Muscle of leg (tissue), 3 donors: ENCODE measurements at regions not wholly inside any gene's neighbourhood (a gene's known extent, or its start where the extent isn't known, plus 50 kb on each side); places are given as distances from the start of the nearest gene placed in this dataset.

Experiments
- DNase-seq: peaks from one replicate; pipeline ENCODE4 v3.0.0; 2013
- H3K27ac ChIP-seq: one replicate; pipeline ENCODE4 v1.5.1; 2013; ENCODE audit warnings: mild to moderate bottlenecking, low read length, control low read depth
- H3K27me3 ChIP-seq: one replicate; pipeline ENCODE4 v1.6.1; 2013; ENCODE audit warnings: low read length; ENCODE audit not compliant: control insufficient read depth, insufficient read depth
- H3K36me3 ChIP-seq: one replicate; pipeline ENCODE4 v1.6.1; 2013; ENCODE audit warnings: low read length; ENCODE audit not compliant: control insufficient read depth, insufficient read depth
- H3K4me1 ChIP-seq: one replicate; pipeline ENCODE4 v1.6.1; 2013; ENCODE audit warnings: low read length; ENCODE audit not compliant: control insufficient read depth, insufficient read depth
- H3K4me3 ChIP-seq: one replicate; pipeline ENCODE4 v1.5.1; 2013; ENCODE audit warnings: low read length, control low read depth
- H3K9me3 ChIP-seq: replicated peaks from 2 replicates; pipeline ENCODE4 v1.6.1; 2013; ENCODE audit warnings: low read depth, low read length; ENCODE audit not compliant: control insufficient read depth
- WGBS: methylation state at CpG from one replicate; pipeline ENCODE4 v1.1.5; 2013; ENCODE audit warnings: missing lambda C conversion rate; ENCODE audit not compliant: insufficient coverage; 5-methylcytosine and 5-hydroxymethylcytosine counted together

DNA sequence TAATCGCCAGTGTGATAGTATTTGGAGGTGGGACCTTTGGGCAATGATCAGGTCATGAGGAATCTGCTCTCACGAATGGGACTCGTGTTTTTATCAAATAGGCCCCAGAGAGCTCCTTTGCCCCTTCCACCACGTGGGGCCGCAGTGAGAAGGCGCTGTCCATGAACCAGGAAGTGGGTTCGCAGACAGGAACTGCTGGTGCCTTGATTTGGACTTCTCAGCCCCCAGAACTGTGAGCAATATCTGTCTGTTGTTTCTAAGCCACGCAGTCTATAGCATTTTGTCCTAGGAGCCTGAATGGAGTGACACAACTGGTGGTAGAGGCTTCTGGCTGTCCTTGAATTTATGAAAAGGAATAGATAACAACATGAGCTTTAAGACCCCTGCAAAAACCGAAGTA lies 111.2 kb upstream of the HDAC4 start:
- no peaks in the 10 kb centered on the region for H3K36me3 ChIP-seq
- H3K27me3 ChIP-seq = peaks cover 7% of the 10 kb centered on the region
- no peak for DNase-seq
- no peak overlapping the region for H3K27ac ChIP-seq
- 81% methylated on average over 7 of the region's 9 CpGs for WGBS
- H3K4me3 ChIP-seq = no peak overlapping the region
- H3K4me1 ChIP-seq = peaks cover 2% of the 10 kb centered on the region
- no peaks in the 10 kb centered on the region for H3K9me3 ChIP-seq

DNA sequence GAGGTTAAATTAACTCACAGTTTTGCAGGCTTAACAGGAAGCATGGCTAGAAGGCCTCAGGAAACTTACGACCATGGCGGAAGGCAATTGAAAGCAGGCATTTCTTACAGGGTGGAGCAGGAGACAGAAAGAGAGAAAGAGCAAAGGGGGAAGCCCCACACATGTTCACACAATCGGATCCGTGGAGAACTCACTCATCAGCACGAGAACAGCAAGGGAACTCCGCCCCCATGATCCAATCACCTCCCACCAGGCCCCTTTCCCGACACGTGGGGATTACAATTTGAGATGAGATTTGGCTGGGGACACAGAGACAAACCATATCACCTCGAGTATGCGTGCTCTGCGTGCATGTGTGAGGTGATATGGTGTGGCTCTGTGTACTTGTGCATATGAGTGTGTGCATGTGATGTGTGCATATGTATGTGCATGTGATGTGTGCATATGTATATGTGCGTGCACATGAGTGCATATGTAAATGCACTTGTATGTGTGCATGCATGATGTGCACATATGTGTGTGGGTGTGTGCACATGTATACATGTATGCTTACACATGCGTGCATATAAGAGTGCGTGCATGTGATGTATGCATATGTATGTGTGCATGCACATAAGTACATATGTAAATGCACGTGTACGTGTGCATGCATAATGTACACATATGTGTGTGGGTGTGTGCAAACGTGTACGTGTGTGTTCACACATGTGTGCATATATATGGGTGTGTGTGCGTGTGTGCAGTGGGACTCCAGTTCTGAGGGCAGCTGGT lies 108.7 kb upstream of the HDAC4 start:
- Histone ChIP-seq H3K36me3 (no peaks in the 10 kb centered on the region), H3K27ac (no peak overlapping the region), H3K4me1 (peaks cover 9% of the 10 kb centered on the region), H3K9me3 (no peaks in the 10 kb centered on the region), H3K27me3 (peaks cover 4% of the 10 kb centered on the region), H3K4me3 (no peak overlapping the region)
- no peak for DNase-seq
- 76% methylated on average over 12 of the region's 19 CpGs for WGBS

DNA sequence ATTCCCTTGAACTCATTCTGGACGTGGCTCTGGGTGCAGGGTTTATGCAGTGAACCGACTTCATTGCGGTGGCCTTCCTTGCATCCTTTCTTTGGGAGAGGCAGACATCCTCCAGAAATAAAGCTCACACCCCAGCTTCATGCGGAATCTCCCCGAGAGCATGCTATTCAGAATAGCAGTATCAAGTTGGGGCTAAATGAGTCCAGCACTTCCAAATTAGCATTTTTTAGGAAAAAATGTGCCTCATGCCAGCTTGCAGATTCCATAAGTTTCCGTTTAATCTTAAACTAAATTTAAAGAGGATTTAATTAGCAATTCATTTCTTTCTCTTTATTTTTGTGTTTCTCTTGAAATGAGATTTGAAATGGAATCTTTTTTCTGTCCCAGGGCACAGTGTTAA lies 107.4 kb upstream of the HDAC4 start:
- H3K4me1 ChIP-seq = peaks cover 9% of the 10 kb centered on the region
- no peak for DNase-seq
- 89% methylated on average over 3 of the region's 6 CpGs for WGBS

DNA sequence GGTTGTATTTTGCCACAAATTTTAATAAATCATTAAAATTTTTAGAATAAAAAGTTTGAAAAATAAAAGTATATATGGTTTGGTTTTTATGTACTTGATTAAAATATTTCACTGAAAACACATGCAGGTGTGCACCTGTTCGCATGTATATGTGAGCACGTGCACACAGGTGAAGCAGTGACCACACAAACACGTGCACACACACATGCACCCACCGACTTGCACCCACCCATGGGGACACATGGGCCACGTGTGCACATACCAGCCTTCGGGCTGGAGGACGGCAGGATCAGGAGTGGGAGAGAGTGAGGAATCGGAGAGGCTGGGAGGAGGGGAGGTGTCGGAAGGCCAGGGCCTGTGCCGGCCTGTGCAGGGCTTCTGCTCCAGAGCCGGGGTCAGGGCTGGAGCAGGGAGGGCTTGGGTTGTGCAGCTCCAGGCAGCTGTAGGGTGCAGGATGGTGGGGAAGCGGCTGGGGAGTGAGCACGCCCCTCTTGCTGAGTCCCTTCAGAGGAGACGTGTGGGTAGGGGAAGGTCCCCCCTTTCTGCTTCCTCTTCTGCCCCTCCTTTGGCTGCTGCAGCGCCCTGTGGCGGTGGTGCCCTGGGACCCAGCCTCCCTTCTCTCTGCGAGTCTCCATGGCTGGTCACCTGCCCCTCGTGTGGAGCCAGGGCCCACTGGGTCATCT lies 106.9 kb upstream of the HDAC4 start:
- Histone ChIP-seq H3K27me3 (peaks cover 4% of the 10 kb centered on the region), H3K4me3 (no peak overlapping the region), H3K27ac (no peak overlapping the region), H3K9me3 (no peaks in the 10 kb centered on the region), H3K4me1 (peaks cover 9% of the 10 kb centered on the region), H3K36me3 (no peaks in the 10 kb centered on the region)
- DNase-seq = no peak
- 71% methylated on average over 13 of the region's 18 CpGs for WGBS

More for the DNA sequence above, 107.4 kb upstream of the HDAC4 start:
- no peaks in the 10 kb centered on the region for H3K36me3 ChIP-seq
- H3K27ac ChIP-seq = no peak overlapping the region
- H3K9me3 ChIP-seq = no peaks in the 10 kb centered on the region
- H3K27me3 ChIP-seq = peaks cover 4% of the 10 kb centered on the region
- H3K4me3 ChIP-seq = no peak overlapping the region

DNA sequence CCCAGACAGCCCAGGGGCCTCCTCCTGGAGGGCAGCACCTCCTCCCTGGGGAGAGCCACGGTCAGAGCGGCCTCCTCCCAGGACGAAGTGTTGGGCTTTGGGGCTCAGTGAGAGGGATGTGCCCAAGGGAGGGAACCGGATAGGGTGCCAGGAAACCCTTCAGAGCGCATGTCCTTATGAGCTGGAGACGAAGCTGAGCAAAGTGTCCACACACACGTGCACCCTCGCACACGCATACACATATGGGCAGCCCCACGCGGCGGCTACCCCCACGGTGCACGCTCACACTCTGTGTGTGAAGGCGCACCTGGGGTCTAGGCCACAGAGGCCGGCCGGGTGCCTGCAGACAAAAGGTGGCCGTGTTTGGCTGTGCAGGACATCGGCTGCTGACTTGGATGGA lies 106.1 kb upstream of the HDAC4 start:
- Histone ChIP-seq H3K4me1 (peaks cover 9% of the 10 kb centered on the region), H3K9me3 (no peaks in the 10 kb centered on the region), H3K36me3 (no peaks in the 10 kb centered on the region), H3K27ac (no peak overlapping the region), H3K4me3 (no peak overlapping the region), H3K27me3 (peaks cover 4% of the 10 kb centered on the region)
- WGBS = 64% methylated on average over 15 of the region's 19 CpGs
- peak; percentile 20 for DNase-seq

DNA sequence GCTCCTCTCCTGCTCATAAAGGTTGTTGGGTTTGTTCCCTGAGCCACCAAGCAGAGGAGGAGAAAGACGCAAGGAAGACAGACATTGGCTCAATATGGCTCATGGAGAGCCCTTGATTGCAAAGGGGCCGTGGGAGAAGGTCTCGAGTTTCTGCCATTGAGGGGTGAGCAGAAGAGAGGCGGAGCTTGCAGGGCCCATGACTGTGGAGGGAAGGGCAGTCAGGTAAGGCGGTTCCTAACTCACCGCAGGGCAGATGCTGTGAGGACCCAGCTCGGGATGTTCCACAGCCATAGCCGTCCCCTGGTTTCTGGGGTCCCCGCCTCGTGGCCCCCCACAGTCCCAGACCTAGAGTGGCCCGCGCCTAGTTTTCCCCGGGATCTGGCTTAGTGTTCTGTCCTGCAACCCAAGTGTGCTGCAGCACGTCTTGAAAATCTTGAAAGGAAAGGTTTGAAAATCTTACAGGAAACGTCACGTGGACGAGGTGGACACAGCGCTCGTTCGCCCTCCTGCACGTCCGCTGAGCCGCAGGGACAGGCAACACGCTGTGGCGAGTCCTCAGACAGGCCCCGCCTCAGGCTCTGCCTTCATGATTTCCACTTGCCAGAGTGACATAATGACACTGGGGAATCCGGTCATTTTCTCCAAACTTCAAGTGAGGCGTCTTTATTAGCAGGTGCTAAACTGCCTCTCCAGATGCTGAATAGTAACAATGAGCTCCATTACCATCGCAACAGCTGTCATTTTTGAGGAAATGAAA lies 105.5 kb upstream of the HDAC4 start:
- peaks cover 9% of the 10 kb centered on the region for H3K4me1 ChIP-seq
- H3K27me3 ChIP-seq = peaks cover 4% of the 10 kb centered on the region
- peak; percentile 84 for DNase-seq
- H3K36me3 ChIP-seq = no peaks in the 10 kb centered on the region
- WGBS = 50% methylated on average over 25 of the region's 29 CpGs
- H3K9me3 ChIP-seq = no peaks in the 10 kb centered on the region
- no peak overlapping the region for H3K4me3 ChIP-seq
- no peak overlapping the region for H3K27ac ChIP-seq

DNA sequence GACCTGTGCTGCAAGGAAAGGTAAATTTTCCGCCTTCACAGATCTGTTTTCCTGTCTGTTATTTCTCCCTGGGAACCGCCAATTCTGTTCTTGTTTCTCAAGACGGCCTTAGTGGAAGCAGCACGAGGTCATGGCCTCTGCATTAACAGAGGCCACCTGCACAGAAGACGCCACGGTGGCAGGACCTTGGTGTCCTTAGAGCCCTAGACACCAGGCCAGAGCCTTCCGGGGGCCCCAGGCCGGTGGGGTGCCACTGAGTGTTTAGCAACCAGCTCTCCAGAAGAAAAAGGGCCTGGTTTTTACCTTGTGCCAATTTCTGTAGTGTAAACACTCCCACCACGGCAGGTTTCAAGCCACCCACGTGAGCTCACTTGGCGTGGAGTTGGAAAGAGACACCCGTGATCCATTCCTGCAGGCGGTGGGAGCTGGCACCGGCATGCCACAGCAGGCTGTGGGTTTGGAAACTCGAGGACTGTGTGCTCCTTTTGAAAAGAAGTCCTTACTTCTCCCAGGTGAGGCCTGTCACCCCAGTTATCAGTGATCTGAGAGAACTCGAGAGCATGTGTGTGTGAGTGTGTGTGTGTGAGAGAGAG lies 103.9 kb upstream of the HDAC4 start:
- Histone ChIP-seq H3K27me3 (peaks cover 8% of the 10 kb centered on the region), H3K4me1 (peaks cover 20% of the 10 kb centered on the region), H3K9me3 (no peaks in the 10 kb centered on the region), H3K36me3 (no peaks in the 10 kb centered on the region), H3K27ac (no peak overlapping the region), H3K4me3 (no peak overlapping the region)
- no peak for DNase-seq
- 87% methylated on average over 9 of the region's 16 CpGs for WGBS

DNA sequence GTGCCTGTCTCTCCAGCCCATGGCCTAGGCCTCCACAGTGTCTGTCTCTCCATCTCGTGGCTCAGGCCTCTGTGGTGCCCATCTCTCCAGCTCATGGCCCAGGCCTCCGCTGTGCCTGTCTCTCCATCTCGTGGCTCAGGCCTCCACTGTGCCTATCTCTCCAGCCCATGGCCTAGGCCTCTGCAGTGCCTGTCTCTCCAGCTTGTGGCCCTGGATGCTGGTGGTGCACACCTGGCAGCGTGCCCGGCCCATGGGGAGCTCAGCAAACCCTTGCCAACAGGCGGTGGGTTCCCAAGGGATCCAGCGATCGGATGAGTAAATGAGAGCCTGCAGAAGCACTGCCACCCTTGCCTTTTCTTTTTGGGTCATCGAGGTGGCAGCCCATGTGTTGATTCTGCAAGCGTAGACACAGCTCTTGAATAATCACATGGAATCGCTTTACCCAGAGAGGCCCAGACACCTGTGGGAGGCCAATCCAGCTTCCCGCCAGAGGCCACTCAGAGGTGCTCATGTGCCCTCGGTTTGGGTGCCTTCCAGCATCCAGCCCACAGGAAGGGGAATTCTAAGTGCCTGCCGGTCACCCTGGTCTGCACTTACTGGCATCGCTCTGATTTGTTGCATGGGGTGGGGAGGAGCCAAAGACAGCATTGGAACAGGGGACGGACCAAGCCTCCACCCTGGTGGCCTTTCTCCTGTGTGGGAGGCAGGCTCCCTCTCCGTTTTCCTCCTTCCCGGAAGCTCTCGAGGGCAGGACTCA lies 101.8 kb upstream of the HDAC4 start:
- WGBS = 83% methylated on average over 15 of the region's 19 CpGs
- no peak for DNase-seq

DNA sequence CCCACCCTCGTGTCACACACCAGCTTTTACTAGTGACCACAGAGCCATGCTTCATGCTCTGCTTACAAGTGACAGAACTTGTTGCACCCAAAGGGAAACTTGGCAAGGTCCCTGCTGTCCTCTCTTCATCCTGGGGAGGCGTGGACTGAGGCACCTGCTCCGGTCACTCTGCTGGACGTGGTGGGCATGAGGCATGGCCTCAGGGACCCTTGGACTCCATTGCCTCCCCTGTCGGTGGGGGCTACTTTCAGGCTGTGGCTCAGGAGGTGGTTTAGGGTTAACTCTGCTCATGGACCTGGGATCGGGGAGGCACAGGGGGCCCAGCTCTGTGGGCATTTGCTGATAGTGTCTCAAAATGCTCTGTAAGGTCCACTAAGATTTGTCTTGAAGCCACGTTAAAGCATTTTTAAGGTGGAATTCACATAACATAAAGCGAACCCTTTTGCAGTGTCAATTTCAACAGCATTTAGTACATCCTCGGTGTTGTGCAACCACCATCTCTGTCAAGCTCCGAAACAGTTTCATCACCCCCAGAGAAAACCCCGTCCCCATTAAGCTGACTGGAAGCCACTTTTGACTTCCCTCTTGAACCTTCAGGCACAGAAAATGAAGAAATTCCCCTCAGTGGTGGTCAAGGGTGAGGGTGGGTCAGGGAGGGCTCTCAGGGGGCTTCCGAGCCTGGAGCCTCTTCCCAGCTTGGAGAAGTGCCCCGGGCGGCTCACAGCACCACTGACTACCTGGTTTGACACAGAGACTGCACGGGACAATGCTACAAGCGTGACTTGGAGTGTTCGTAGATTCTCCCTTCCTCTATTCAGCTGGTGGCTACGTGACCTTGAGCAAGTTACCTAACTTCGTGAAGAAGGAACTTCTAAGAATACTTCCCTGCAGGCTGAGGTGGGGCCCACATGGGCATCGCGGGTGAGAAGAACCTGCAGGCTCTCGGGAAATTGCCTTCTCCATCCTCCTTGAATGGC lies 100.0 kb upstream of the HDAC4 start:
- Histone ChIP-seq H3K27ac (no peak overlapping the region), H3K4me3 (no peak overlapping the region), H3K9me3 (no peaks in the 10 kb centered on the region), H3K27me3 (peaks cover 6% of the 10 kb centered on the region), H3K36me3 (no peaks in the 10 kb centered on the region), H3K4me1 (peaks cover 31% of the 10 kb centered on the region)
- peak; percentile 27 for DNase-seq
- WGBS = 79% methylated on average over 18 of the region's 22 CpGs

More for the DNA sequence above, 101.8 kb upstream of the HDAC4 start:
- no peak overlapping the region for H3K4me3 ChIP-seq
- H3K27me3 ChIP-seq = peaks cover 8% of the 10 kb centered on the region
- H3K36me3 ChIP-seq = no peaks in the 10 kb centered on the region
- peaks cover 35% of the 10 kb centered on the region for H3K4me1 ChIP-seq
- H3K9me3 ChIP-seq = no peaks in the 10 kb centered on the region
- no peak overlapping the region for H3K27ac ChIP-seq
